Left renal pelvis (tissue), 4 donors: ENCODE measurements at regions not wholly inside any gene's neighbourhood (a gene's known extent, or its start where the extent isn't known, plus 50 kb on each side); places are given as distances from the start of the nearest gene placed in this dataset.
A peak's percentile ranks its signal among the peaks of the same experiment; 100 is the strongest.
"Not testable (repeated sequence)": the region's sequence is repeated elsewhere in the genome, so short reads cannot be mapped to it uniquely, and the experiment has no call there.

Experiments
- DNase-seq, 4 donors: peaks; one replicate each; pipeline ENCODE4 v3.0.0-alpha.2; 2013; ENCODE audit warnings: low read depth in 4 of 4, low spot score in 3 of 4

DNA sequence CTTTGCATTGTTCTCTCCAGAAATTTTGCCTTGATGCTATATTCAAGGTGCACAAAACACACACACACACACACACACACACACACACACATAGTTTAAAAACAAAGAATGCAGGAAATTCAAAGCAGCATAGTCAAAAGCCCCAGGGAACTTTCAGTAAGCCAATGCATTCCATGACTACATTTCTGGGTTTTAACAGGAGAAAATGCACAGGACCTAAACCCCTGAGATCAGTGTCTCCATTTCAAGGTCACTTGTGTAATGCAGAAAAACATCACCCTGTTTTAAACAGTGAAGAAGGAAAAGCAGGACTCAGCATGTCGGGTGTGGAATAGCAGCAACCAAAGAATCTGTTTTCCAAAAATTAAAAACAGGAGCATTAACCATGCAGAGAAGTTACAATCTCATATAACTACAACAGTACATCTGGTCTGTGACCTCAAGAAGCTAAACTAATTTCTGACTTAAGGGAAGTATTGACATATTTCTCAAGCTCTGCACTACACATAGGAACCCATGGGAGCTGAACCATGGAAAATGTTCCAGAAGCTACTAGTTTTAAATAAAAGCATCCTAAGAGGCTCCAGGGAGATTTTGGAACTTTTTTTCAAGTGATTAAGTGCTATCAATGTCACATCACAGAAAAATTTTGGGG, 296.7 kb downstream of the HINT1 start:
- no peak for DNase-seq

DNA sequence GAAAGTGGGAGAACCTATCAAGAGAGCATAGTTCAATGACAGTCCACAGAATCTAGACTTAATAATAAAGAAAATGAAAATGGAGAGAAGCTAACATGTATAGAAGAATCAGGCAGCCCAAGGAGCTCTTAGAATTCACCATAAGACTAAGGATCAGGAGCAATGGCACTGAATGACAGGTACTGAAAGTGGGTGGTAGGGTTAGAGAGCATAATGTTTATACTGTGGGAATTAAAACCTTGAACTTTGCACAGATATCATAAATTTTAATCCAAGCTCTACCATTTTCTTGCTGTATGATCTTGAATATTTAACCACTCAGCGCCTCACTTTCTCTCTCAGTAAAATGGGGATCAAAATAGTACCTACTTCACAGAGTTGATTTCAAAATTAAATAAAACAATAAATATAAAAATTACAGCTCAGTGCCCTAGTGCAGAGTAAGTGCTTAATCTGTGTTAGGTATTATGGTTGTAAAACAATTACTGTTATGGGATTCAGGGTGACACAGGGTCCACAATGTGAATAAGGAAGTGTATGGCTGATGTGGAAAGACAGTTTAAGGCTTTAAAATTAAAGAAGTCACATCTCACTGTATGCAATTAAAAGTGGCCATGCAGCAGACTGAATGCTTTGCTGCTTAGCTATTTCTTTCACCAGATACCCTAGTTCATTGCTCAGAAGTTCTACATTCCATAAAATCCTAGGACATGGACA, 319.8 kb downstream of the HINT1 start:
- DNase-seq, result no peak

DNA sequence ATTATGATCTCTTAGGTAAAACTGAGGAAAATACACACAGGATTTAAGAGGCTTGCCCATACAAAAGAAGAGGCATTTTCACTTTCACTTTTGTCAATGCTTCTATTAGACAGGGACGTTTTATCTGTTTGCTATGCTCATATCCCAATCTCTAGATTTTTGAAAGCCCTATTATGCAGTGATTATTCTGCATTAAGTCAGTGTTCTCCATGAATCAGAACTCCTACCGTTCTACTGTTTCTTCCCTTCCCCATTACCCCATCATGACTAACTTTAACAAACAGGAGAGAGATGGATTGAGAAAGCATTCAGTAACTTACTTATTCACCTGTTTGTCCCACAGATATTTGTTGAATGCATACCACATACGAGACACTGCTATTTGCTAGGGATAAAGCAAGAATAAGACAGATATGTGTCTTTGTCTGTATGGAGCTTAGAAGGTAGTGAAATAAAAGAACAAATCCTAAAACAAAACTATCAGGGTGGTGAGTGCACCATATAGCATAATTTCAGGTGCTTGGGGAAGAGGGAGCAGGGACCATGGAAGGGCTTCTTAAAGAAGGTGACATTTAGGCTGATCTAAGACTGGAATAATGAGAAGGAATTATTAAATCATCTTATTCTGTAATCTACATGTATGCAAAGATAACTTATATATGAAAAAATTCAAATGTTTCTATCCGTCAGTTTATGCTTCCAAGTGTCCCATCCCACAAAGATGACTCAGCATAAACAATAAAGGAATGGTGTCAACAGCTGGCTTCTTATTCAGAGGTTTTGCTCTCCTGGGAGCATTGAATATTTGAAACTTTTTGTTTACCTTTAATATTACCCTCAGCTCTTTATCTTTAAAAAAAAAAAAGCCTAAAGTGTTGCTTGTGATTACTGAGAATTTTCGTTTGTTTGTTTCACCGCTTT, 328.1 kb downstream of the HINT1 start:
- DNase-seq, result no peak

DNA sequence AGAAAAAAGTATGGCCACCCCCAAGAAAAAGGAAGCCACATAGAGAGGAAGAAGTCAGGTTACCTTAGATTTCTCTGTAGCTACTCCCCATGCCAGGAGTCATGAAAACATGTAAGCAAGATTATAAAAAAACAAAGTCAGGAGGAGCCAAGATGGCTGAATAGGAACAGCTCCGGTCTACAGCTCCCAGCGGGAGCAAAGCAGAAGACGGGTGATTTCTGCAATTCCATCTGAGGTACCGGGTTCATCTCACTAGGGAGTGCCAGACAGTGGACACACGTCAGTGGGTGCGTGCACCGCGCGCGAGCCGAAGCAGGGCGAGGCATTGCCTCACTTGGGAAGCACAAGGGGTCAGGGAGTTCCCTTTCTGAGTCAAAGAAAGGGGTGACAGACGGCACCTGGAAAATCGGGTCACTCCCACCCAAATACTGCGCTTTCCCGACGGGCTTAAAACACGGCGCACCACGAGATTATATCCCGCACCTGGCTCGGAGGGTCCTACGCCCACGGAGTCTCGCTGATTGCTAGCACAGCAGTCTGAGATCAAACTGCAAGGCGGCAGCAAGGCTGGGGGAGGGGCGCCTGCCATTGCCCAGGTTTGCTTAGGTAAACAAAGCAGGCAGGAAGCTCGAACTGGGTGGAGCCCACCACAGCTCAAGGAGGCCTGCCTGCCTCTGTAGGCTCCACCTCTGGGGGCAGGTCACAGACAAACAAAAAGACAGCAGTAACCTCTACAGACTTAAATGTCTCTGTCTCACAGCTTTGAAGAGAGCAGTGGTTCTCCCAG, 347.3 kb downstream of the HINT1 start:
- DNase-seq, result not testable (repeated sequence)

DNA sequence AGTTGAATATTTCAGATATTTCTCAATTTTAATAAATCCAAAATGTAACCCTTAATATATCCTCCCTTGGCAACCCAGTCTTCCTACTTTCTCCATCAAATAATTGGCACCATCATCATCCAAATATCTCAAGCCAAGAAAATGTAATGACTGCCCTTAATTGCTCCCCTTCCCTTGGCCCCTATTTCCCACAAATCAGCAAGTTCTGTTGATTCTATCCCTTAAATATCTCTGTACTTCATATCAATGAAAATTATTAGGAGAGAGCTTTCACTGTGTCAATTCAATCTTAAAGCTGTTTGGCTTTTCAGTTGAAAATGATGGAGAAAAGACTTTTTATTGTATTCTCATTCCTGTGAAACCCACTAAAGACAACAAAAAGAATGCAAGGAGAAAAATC, 349.8 kb downstream of the HINT1 start:
- no peak for DNase-seq

DNA sequence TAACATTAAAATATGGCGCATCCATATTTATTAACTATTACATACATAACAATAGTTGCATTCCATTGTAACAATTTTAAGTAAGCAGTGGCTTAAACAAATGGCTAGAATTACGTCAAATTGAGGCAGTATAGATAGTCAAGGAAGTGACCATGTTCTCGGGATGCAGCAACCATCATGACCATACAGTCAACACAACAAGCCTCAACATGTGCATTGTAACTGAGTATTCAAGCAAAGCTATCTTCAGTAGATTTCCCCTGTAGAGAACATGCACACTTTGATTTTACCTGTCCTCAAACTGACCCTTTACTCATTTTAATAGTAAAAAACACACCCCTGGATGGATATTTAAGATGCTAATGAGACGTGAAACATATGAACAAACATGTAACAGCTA, 356.4 kb downstream of the HINT1 start:
- no peak for DNase-seq

DNA sequence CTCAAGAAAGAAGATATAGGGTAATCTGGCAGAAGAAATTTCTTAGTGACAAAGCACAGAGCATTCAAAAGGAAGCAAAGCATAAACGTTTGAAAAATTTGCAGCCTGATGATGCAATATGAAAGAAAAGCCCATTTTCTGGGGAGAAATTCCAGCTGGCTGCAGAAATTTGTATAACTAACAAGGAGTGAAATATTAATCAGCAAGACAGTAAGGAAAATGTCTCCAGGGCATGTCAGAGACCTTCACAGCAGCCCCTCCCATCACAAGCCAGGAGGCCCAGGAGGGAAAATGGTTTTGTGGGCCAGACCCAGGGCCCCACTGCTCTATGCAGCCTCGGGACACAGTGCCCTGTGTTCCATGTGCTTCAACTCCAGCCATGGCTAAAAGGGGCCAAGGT, 359.4 kb downstream of the HINT1 start:
- DNase-seq, result no peak

DNA sequence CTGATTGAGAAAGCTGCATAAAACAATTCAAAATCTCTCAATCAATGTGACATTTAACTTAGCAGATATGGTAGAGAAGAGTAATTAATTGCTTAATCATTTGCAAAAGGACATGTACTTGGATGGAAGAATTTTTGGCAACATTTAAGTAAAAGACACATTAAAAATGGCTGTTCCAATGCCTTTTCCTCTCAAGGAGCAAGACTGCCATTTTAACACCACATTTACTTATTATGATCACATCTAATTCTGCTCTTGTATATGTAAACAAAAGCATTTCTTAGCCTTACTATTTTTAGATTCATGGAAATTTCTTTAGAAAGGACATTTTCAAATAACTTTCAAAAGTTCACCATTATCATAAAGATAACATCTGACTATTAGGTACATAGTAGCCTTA, 360.0 kb downstream of the HINT1 start:
- DNase-seq, result no peak

DNA sequence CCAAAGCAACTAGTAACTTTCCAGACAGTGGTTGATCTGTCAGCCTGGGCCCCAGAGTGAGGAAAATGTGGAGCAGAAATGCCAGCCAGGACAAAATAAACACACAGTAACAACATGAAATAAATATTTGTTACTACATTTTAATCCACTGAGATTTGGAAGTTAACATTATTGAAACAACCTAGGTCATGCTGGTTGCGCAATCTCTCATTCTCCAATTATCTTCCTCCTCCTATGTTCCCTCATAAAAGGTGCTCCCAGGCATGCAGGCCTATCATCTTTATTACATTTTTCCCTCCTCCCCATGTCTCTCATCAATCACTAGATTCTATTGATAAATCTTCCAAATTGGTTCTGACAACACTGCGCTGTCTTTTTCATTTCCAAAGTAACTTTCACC, 363.1 kb downstream of the HINT1 start:
- DNase-seq, result no peak

DNA sequence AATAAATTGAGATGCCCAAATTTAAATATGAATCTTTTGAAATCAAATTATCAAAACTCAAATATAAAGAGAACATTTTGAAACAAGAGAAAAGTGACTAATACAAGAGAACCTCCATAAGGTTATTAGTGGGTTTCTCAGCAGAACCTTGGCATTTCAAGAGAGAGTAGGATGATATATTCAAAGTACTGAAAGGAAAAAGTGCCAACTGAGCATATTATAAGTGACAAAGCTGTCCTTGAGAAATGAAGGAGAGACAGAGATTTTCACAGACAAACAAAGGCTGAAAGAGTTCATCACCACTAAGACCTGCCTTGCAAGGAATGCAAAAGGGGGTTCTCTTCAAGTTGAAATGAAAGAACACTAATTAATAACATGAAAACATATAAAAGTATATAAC, 366.0 kb downstream of the HINT1 start:
- DNase-seq, result no peak

DNA sequence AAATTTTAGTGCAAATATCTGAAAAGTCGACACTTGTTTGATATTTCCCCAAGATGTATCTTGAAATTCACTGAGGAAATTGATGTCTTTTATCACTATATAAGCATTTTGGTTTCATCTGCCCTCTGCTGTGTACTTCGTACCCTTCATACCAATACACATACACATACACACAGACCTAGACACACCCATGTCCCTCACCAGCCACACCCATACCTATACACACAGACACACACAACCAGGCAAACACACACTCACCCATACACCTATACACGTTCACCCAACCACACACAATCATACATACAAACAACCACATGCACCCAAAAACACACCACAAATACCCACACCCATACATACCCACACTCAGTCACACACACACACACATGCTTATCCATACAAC, 367.8 kb downstream of the HINT1 start:
- DNase-seq, result no peak

DNA sequence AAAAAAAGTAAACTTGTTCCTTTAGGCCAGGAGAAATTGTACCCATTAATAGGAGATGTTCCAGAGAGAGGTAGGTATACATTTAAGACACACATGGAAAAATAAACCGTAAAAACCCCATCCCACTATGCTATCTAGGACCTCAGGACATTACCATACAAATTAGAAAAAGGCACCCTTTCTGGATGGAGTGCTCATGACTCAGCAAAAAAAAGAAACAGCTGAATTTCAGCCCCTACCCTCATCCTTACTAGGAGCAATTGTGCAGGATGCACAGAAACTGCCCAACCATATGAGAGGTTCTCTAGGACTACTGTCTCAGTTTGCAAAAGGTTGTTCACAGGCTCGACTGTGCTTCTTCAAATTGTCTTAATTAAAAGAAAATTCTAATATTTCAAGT, 368.2 kb downstream of the HINT1 start:
- DNase-seq, result no peak

DNA sequence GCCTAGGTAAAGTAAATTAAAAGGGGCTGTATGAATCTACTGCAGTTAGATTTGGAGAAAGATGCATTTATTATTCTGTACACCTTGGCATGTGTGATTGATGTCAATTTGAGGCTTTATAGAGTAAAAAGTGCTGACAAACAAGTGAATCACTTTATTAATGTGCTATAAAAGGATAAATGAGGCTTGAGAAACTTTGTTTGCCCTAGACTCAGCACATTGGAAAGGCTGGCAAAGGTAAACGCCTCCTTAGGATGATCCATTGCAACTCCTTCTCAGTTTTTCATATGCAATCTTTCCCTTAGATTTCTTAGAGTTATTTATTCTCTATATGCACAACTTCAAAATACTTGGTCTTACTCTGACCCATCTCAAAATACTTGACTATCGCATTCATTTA, 369.0 kb downstream of the HINT1 start:
- no peak for DNase-seq

DNA sequence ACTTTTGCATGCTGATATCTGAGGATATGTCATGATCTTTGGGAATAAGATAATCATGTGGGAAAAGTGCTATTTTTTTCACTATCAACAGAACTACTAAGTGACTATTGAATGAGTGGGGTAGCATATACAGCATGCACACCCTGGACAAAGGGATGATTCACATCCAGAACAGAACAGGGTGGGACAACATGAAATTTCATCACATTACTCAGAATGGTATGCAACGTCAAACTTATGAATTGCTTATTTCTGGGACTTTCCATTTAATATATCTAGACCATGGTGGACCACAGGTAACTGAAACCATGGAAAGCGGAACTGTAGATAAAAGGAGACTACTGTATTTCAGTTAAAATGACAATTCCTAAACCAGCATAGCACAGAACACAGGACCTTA, 370.0 kb downstream of the HINT1 start:
- DNase-seq, result no peak

DNA sequence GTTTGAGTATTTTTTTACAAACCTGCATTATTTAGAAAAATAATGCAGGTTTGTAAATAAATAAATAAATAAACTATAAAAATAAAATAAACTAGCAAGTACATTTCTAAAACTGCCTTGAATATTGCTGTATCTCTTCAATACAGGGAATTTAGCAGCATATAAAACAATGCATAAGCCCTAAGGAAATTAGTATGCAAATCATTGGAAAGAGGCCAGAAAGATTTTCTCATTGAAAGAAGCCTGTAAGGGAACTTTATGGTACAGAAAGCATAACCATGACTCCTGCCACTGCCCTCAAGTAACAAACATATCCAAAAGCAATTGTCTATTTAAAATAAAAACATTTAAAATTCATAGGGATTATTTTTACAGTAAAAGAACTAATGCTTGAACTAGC, 387.3 kb downstream of the HINT1 start:
- no peak for DNase-seq

DNA sequence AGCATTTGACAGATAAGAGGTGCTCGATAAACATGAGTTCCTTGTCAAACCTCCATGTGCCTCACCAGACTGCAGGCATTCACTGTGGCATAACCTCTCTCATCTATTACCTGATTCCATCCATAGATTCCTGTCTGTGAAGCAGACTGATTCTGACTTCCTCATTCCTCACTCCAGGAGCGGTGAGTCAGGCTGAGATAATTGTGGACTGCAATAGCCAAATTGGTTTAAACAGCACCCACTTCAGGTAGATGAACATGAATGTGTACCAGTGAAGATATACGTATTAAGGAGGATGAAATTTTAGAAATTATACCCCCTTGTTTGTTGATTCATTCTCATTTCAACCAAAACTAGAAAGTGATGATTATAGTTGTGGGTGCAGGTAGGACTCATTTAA, 391.2 kb downstream of the HINT1 start:
- DNase-seq, result no peak

DNA sequence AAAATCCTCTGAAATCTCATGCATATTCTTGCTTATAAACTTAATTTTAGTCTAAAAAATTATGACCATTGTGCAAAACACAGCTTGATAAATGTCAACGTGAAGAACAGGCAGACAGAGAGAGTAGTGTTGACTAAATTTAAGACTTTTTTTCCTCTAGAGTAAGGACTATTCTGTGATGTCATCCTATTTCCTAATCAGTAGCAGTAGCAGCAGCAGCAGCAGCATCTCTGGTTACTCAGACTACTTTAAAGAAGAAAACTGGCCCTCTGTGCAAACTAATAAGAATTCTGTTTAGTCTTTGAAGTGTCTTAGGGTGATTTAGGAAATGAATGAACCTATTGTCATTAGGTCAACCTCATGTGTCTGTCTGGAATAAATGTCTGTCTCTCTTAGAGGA, 403.0 kb downstream of the HINT1 start:
- DNase-seq, result no peak

DNA sequence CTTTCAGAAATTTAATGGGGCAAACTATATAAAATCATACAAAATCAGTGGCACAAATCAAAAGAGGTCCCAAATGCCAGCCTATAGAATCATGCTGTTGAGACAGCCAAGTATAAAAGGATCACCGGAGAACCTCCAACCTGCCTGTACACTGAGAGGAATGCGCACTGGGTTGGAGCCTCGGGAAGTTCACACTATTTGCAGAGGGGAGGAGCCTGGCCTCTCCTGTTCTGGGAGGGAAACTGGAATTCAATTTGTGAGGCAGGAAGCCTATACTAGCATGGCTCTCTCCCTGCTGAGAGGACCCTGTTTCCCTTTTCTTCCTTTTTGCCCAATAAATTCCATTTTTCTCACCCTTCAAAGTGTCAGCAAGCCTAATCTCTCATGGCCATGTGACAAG, 406.0 kb downstream of the HINT1 start:
- DNase-seq, result no peak

DNA sequence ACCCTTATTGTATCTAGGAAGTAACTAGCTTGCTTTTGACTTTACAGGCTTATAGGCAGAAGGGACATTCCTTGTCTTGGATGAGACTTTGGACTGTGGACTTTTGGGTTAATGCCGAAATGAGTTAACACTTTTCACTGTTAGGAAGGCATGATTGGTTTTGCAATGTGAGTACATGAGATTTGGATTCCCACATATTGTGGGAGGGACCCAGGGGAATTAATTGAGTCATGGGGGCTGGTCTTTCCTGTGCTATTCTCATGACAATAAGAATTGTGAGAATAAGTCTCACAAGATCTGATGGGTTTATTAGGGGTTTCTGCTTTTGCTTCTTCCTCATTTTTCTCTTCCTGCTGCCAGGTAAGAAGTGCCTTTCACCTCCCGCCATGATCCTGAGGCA, 417.5 kb downstream of the HINT1 start:
- no peak for DNase-seq

DNA sequence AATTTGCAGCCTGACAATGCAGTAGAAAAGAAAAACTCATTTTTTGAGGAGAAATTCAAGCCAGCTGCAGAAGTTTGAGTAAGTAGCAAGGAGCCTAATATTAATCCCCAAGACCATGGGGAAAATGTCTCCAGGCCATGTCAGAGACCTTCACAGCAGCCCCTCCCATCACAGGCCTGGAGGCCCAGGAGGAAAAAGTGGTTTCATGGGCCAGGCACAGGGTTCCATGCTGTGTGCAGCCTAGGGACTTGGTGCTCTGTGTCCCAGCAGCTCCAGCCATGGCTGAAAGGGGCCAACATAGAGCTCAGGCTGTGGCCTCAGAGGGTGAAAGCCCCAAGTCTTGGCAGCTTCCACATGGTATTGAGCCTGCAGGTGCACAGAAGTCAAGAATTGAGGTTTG, 418.4 kb downstream of the HINT1 start:
- DNase-seq, result not testable (repeated sequence)

DNA sequence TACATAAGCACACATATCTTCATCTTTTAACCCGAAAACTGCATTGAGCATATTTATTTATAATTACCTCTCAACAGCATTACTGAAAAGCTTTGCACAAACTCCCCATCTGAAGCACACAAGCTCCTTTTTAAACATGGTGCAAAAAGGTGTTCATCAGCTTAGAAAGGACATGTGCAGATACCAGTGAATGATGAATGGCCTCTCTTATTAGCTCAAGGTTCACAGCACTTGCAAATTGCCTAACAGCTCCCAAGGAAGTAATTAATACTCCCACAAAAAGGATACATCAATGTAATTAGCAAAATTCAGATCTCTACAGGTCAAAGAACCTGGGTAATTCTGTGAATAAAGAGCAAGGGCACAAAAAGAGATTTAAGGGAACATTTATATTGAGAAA, 422.0 kb downstream of the HINT1 start:
- peak in 1 of 4 donors; percentile 6 for DNase-seq
